ENCODE measurements at regions not wholly inside any gene's neighbourhood (a gene's known extent, or its start where the extent isn't known, plus 50 kb on each side); places are given as distances from the start of the nearest gene placed in this dataset.

GRCh38 chr3:96677156-96677555, 137.2 kb upstream of the EPHA6 start (continued):
- no peak for TF ChIP-seq NR2C2 (CRISPR knock-in tag; IDR thresholded peaks at IDR 0.05)
- TF ChIP-seq EMX1 (CRISPR knock-in tag; IDR thresholded peaks at IDR 0.05): no peak
- no peak for TF ChIP-seq ZNF317 (CRISPR knock-in tag; IDR thresholded peaks at IDR 0.05; ENCODE audit: borderline replicate concordance, low read depth)
- no peak for TF ChIP-seq E2F5 (CRISPR knock-in tag; IDR thresholded peaks at IDR 0.05)
- no peak for TF ChIP-seq ETV6 (CRISPR knock-in tag; IDR thresholded peaks at IDR 0.05)
- TF ChIP-seq ZNF396 (CRISPR knock-in tag; IDR thresholded peaks at IDR 0.05; ENCODE audit: borderline replicate concordance): no peak

- ChIA-PET CTCF (no interaction called here), POLR2A (no interaction called here)
- H3K36me3 Mint-ChIP-seq: no peaks in the 10 kb centered on the region
- TF ChIP-seq ETV6 (CRISPR knock-in tag; IDR thresholded peaks at IDR 0.05) (no peak), MLX (CRISPR knock-in tag; IDR thresholded peaks at IDR 0.05) (no peak), ZNF138 (CRISPR knock-in tag; conservative IDR thresholded peaks at IDR 0.05) (no peak), ZNF416 (CRISPR knock-in tag; IDR thresholded peaks at IDR 0.05) (no peak), SOX15 (CRISPR knock-in tag; IDR thresholded peaks at IDR 0.05) (no peak), MAX (CRISPR knock-in tag; IDR thresholded peaks at IDR 0.05) (no peak), FOXP1 (CRISPR knock-in tag; IDR thresholded peaks at IDR 0.05; ENCODE audit: borderline replicate concordance) (no peak), CDX4 (CRISPR knock-in tag; IDR thresholded peaks at IDR 0.05; ENCODE audit: borderline replicate concordance) (no peak), JUN (CRISPR knock-in tag; IDR thresholded peaks at IDR 0.05) (no peak), IRF1 (CRISPR knock-in tag; IDR thresholded peaks at IDR 0.05) (no peak), ZNF281 (CRISPR knock-in tag; IDR thresholded peaks at IDR 0.05) (no peak), ZNF121 (CRISPR knock-in tag; IDR thresholded peaks at IDR 0.05) (no peak), GABPB1 (CRISPR knock-in tag; IDR thresholded peaks at IDR 0.05) (no peak), SMAD3 (CRISPR knock-in tag; IDR thresholded peaks at IDR 0.05; ENCODE audit: borderline replicate concordance) (no peak), ZNF219 (CRISPR knock-in tag; IDR thresholded peaks at IDR 0.05; ENCODE audit: borderline replicate concordance) (no peak), PRRX2 (CRISPR knock-in tag; IDR thresholded peaks at IDR 0.05) (no peak), NFATC4 (CRISPR knock-in tag; IDR thresholded peaks at IDR 0.05) (no peak), ESRRA (CRISPR knock-in tag; IDR thresholded peaks at IDR 0.05; ENCODE audit: borderline replicate concordance) (no peak), SMAD4 (CRISPR knock-in tag; IDR thresholded peaks at IDR 0.05) (no peak)
- no peaks in the 10 kb centered on the region; the same call in 1 of the 2 replicates for H3K27me3 Mint-ChIP-seq (ENCODE audit: low read depth)
- H3K9me3 Mint-ChIP-seq: peaks cover 13% of the 10 kb centered on the region
- DNase-seq (ENCODE audit: low spot score) (no peak), ATAC-seq (no peak)
- no peak overlapping the region for H3K4me3 Mint-ChIP-seq
- no peak overlapping the region for H3K27ac Mint-ChIP-seq
- no peaks in the 10 kb centered on the region for H3K4me1 Mint-ChIP-seq
Measured at GRCh38 chr3:96678325-96678724, 136.1 kb upstream of the EPHA6 start.

Measured in WTC11 (cell line).